HG02763 (cell line): ENCODE measurements at regions not wholly inside any gene's neighbourhood (a gene's known extent, or its start where the extent isn't known, plus 50 kb on each side); places are given as distances from the start of the nearest gene placed in this dataset.
"Not testable (repeated sequence)": the region's sequence is repeated elsewhere in the genome, so short reads cannot be mapped to it uniquely, and the experiment has no call there.

Experiments used
- ATAC-seq: cut with Tn5 transposase; IDR thresholded peaks from one replicate; pipeline ENCODE4 v1.9.1; 2021; ENCODE audit warnings: mild to moderate bottlenecking, moderate library complexity; ENCODE audit not compliant: unreplicated experiment

- ATAC-seq: no peak
Measured at GRCh38 chr12:27133022-27133590, 50.7 kb upstream of the C12orf71 start.

GRCh38 chr12:27140478-27140969 is 58.1 kb upstream of the C12orf71 start:
- no peak for ATAC-seq

GRCh38 chr12:27142101-27142721 is 59.8 kb upstream of the C12orf71 start:
- no peak for ATAC-seq

GRCh38 chr12:27143256-27144069 is 61.1 kb upstream of the C12orf71 start:
- no peak for ATAC-seq

- peak; percentile 51 for ATAC-seq
Measured at GRCh38 chr12:27145725-27146124, 63.3 kb upstream of the C12orf71 start.

- ATAC-seq: no peak
Measured at GRCh38 chr12:27148373-27148772, 66.0 kb upstream of the C12orf71 start.

- no peak for ATAC-seq
Measured at GRCh38 chr12:27148791-27149190, 66.4 kb upstream of the C12orf71 start.

- ATAC-seq: no peak
Measured at GRCh38 chr12:27151479-27151878, 69.1 kb upstream of the C12orf71 start.

GRCh38 chr12:27158297-27158696 is 75.9 kb upstream of the C12orf71 start:
- no peak for ATAC-seq

GRCh38 chr12:27161458-27162228 is 79.3 kb upstream of the C12orf71 start:
- ATAC-seq: peak; percentile 79

GRCh38 chr12:27162229-27162537 is 79.8 kb upstream of the C12orf71 start:
- no peak for ATAC-seq

- no peak for ATAC-seq
Measured at GRCh38 chr12:27163048-27163715, 80.8 kb upstream of the C12orf71 start.

- no peak for ATAC-seq
Measured at GRCh38 chr12:27163894-27164293, 80.2 kb upstream of the STK38L start.

GRCh38 chr12:27164330-27165040 is 79.6 kb upstream of the STK38L start:
- no peak for ATAC-seq

GRCh38 chr12:27165958-27166357 is 78.1 kb upstream of the STK38L start:
- not testable (repeated sequence) for ATAC-seq

- ATAC-seq: not testable (repeated sequence)
Measured at GRCh38 chr12:27171494-27171893, 72.6 kb upstream of the STK38L start.

- ATAC-seq: no peak
Measured at GRCh38 chr12:27176765-27177164, 67.3 kb upstream of the STK38L start.

- ATAC-seq: no peak
Measured at GRCh38 chr12:27177706-27178105, 66.4 kb upstream of the STK38L start.

- ATAC-seq: no peak
Measured at GRCh38 chr12:27178255-27178654, 65.8 kb upstream of the STK38L start.

GRCh38 chr12:27178723-27179399 is 65.2 kb upstream of the STK38L start:
- ATAC-seq: no peak
